Keratinocyte (primary cell): ENCODE measurements at regions not wholly inside any gene's neighbourhood (a gene's known extent, or its start where the extent isn't known, plus 50 kb on each side); places are given as distances from the start of the nearest gene placed in this dataset.

Experiments used
- CTCF ChIP-seq, 3 experiments: IDR thresholded peaks in 1 of 3; conservative IDR thresholded peaks in 1 of 3; optimal IDR thresholded peaks in 1 of 3; 2 replicates in 2 of 3; 3 replicates in 1 of 3; pipeline versions ENCODE3 to v1.5.1; 2011; ENCODE audit warnings: low read length in 3 of 3, mild to moderate bottlenecking in 3 of 3, moderate library complexity in 2 of 3, control low read depth in 1 of 3, inconsistent platforms in 1 of 3; ENCODE audit not compliant: insufficient read depth in 2 of 3; ENCODE audit errors: extremely low read depth in 1 of 3
- EZH2 ChIP-seq: IDR thresholded peaks from one replicate; pipeline ENCODE4 v1.6.1; 2012; ENCODE audit warnings: inconsistent platforms, mild to moderate bottlenecking, low read length, moderate library complexity

GRCh38 chr6:168985705-168986104 is 267.9 kb downstream of the THBS2 start:
- TF ChIP-seq EZH2 (no peak), CTCF (optimal IDR thresholded peaks at IDR 0.05 in 1 of 3, IDR thresholded peaks at IDR 0.05 in 1 of 3, conservative IDR thresholded peaks at IDR 0.05 in 1 of 3; ENCODE audit: extremely low read depth in 1 of 3, insufficient read depth in 2 of 3, low read length in 3 of 3) (no peak)
